DOHH2 (cell line): ENCODE measurements at regions not wholly inside any gene's neighbourhood (a gene's known extent, or its start where the extent isn't known, plus 50 kb on each side); places are given as distances from the start of the nearest gene placed in this dataset.

Experiments
- H3F3A ChIP-seq: fragments of 200-600 bp; sonication (generic), shearing (Covaris generic); 2 replicates; pipeline ENCODE4 v1.6.0; 2016; ENCODE audit warnings: antibody characterized with exemption, mild to moderate bottlenecking; ENCODE audit not compliant: control insufficient read depth, insufficient read depth
- H3K27ac ChIP-seq: fragments of 200-600 bp; sonication (generic); 2 replicates; pipeline ENCODE4 v1.5.1; 2014; ENCODE audit warnings: low read depth, mild to moderate bottlenecking, low read length, moderate library complexity
- H3K27me3 ChIP-seq: fragments of 200-600 bp; sonication (generic); 2 replicates; pipeline ENCODE4 v1.6.1; 2014; ENCODE audit warnings: mild to moderate bottlenecking, low read length, mixed read lengths; ENCODE audit not compliant: control insufficient read depth
- H3K36me3 ChIP-seq: fragments of 200-600 bp; sonication (generic); 2 replicates; pipeline ENCODE4 v1.6.1; 2014; ENCODE audit warnings: mild to moderate bottlenecking, low read length, moderate library complexity, mixed read lengths; ENCODE audit not compliant: control insufficient read depth
- H3K4me1 ChIP-seq: fragments of 200-600 bp; sonication (generic); 2 replicates; pipeline ENCODE4 v1.6.1; 2014; ENCODE audit warnings: mild to moderate bottlenecking, low read length, mixed read lengths; ENCODE audit not compliant: control insufficient read depth
- H3K4me2 ChIP-seq: fragments of 200-600 bp; sonication (generic); 2 replicates; pipeline ENCODE4 v1.6.0; 2014; ENCODE audit warnings: mild to moderate bottlenecking, low read length, moderate library complexity
- H3K4me3 ChIP-seq: fragments of 200-600 bp; sonication (generic); 2 replicates; pipeline ENCODE4 v1.5.1; 2014; ENCODE audit warnings: mild to moderate bottlenecking, low read length, mixed read lengths
- H3K79me2 ChIP-seq: fragments of 200-600 bp; sonication (generic); 2 replicates; pipeline ENCODE4 v1.6.1; 2014; ENCODE audit warnings: mild to moderate bottlenecking, low read length, mixed read lengths; ENCODE audit not compliant: control insufficient read depth
- H3K9me2 ChIP-seq: fragments of 200-600 bp; sonication (generic); replicated peaks from 2 replicates; pipeline ENCODE4 v1.6.1; 2014; ENCODE audit warnings: mild to moderate bottlenecking, low read length, mixed read lengths; ENCODE audit not compliant: control insufficient read depth
- H3K9me3 ChIP-seq: fragments of 200-600 bp; sonication (generic); 2 replicates; pipeline ENCODE4 v1.6.1; 2014; ENCODE audit warnings: antibody characterized with exemption, low read length, mixed read lengths; ENCODE audit not compliant: control insufficient read depth, insufficient read depth
- H4K20me1 ChIP-seq: fragments of 200-600 bp; sonication (generic); 2 replicates; pipeline ENCODE4 v1.6.0; 2014; ENCODE audit warnings: low read depth, mild to moderate bottlenecking, antibody characterized with exemption, low read length, moderate library complexity; ENCODE audit not compliant: control insufficient read depth, insufficient read depth
- CTCF ChIP-seq: fragments of 200-600 bp; sonication (generic); IDR thresholded peaks from one replicate; pipeline ENCODE4 v1.5.1; 2014; ENCODE audit warnings: antibody characterized with exemption, mild to moderate bottlenecking, low read depth, low read length; ENCODE audit not compliant: poor library complexity, severe bottlenecking
- EZH2phosphoT487 ChIP-seq: fragments of 200-600 bp; sonication (generic); IDR thresholded peaks from 2 replicates; pipeline ENCODE4 v1.6.1; 2017; ENCODE audit warnings: borderline replicate concordance, mild to moderate bottlenecking, antibody characterized with exemption, low read length, moderate library complexity, mixed read lengths

GRCh38 chr7:88700725-88701124 lies 58.8 kb upstream of the ZNF804B start:
- no peaks in the 10 kb centered on the region for H3F3A ChIP-seq
- H3K9me2 ChIP-seq = no peaks in the 10 kb centered on the region
- H4K20me1 ChIP-seq = no peaks in the 10 kb centered on the region
- H3K27ac ChIP-seq = no peak overlapping the region
- H3K4me3 ChIP-seq = no peak overlapping the region
- no peaks in the 10 kb centered on the region for H3K79me2 ChIP-seq
- no peaks in the 10 kb centered on the region for H3K9me3 ChIP-seq
- TF ChIP-seq EZH2phosphoT487 = no peak
- no peak for TF ChIP-seq CTCF
- no peaks in the 10 kb centered on the region for H3K4me1 ChIP-seq
- H3K27me3 ChIP-seq = no peaks in the 10 kb centered on the region
- no peaks in the 10 kb centered on the region for H3K36me3 ChIP-seq
- no peak overlapping the region for H3K4me2 ChIP-seq

DNA sequence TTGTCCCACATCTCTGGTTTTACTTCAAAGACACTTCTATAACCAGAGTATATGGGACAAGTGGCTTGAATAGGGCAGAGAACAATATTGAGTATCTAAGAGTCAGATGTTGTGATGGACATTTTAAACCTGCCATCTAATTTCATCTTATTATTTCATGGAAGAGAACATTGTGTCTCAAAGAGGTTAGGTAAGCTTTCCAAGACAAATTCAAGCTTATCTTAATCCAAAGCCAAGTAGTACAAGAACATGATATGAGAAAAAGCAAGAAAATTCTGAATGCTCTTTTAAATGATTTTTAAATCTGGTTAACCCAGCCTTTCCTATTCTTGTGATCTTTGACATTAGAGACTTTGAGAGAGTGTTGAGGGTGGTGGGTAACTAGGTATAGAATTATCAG lies 65.3 kb upstream of the ZNF804B start:
- Histone ChIP-seq H3K27ac (no peak overlapping the region), H3K4me3 (no peak overlapping the region), H3K4me2 (no peak overlapping the region), H3K4me1 (no peaks in the 10 kb centered on the region), H3K27me3 (no peaks in the 10 kb centered on the region), H3F3A (no peaks in the 10 kb centered on the region), H3K9me2 (no peaks in the 10 kb centered on the region; the same call in 1 of the 2 replicates), H4K20me1 (no peaks in the 10 kb centered on the region), H3K79me2 (no peaks in the 10 kb centered on the region), H3K9me3 (no peaks in the 10 kb centered on the region), H3K36me3 (no peaks in the 10 kb centered on the region)
- TF ChIP-seq EZH2phosphoT487 (no peak), CTCF (no peak)

DNA sequence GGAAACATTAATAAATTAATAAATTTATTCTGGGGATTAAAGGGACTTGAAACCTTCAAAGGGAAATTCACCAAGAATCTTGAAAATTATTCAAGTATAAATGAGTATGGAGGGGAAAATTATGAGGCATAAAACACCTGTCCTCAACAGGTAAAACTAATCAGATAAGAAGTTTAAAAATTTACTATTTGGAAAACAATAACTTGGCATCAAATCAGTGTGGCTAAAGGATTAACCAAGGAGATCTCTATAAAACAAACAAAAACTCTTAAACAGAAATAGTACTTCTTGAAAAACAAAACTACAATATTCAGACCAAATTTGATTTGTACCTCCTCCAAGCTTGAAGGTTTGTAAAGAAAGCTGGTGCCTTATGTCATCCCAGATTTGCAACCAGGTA lies 66.4 kb upstream of the ZNF804B start:
- no peak overlapping the region for H3K27ac ChIP-seq
- H3K9me3 ChIP-seq = no peaks in the 10 kb centered on the region
- H3K27me3 ChIP-seq = no peaks in the 10 kb centered on the region
- H3K4me1 ChIP-seq = no peaks in the 10 kb centered on the region
- no peak overlapping the region for H3K4me2 ChIP-seq
- no peaks in the 10 kb centered on the region for H3F3A ChIP-seq
- no peaks in the 10 kb centered on the region; the same call in 1 of the 2 replicates for H3K9me2 ChIP-seq
- no peaks in the 10 kb centered on the region for H4K20me1 ChIP-seq
- H3K4me3 ChIP-seq = no peak overlapping the region
- TF ChIP-seq CTCF (no peak), EZH2phosphoT487 (no peak)
- no peaks in the 10 kb centered on the region for H3K79me2 ChIP-seq
- H3K36me3 ChIP-seq = no peaks in the 10 kb centered on the region

DNA sequence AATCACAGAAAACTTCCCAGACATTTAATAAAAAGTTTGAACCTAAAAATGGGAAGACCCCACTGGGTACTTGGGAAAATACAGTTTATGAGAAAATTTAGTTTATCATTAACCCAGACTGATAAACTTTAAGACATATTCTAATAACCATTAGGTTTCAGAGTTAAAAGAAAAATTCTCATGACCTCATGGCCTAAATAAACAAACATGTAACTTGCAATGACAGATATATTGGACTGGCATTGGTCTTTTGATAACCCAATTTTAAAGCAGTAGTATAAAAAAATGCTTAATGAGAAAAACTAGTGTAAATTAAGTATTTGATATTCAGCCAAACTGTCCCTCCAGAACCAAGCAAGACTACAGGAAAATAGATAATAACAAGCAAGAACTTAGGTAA lies 67.0 kb upstream of the ZNF804B start:
- no peaks in the 10 kb centered on the region for H3K36me3 ChIP-seq
- TF ChIP-seq CTCF (no peak), EZH2phosphoT487 (no peak)

More for the DNA sequence above, 67.0 kb upstream of the ZNF804B start:
- no peaks in the 10 kb centered on the region for H3K4me1 ChIP-seq
- H3K4me2 ChIP-seq = no peak overlapping the region
- no peak overlapping the region for H3K4me3 ChIP-seq
- H3K27me3 ChIP-seq = no peaks in the 10 kb centered on the region
- H3F3A ChIP-seq = no peaks in the 10 kb centered on the region
- no peak overlapping the region for H3K27ac ChIP-seq
- H3K9me2 ChIP-seq = no peaks in the 10 kb centered on the region; the same call in 1 of the 2 replicates
- H3K79me2 ChIP-seq = no peaks in the 10 kb centered on the region
- no peaks in the 10 kb centered on the region for H3K9me3 ChIP-seq
- H4K20me1 ChIP-seq = no peaks in the 10 kb centered on the region
